ENCODE measurements at regions not wholly inside any gene's neighbourhood (a gene's known extent, or its start where the extent isn't known, plus 50 kb on each side); places are given as distances from the start of the nearest gene placed in this dataset.

- TF ChIP-seq REST (IDR thresholded peaks at IDR 0.05; ENCODE audit: low read depth) (no peak), RAD21 (IDR thresholded peaks at IDR 0.05; ENCODE audit: low read depth) (no peak)
Observed at GRCh38 chr5:15366676-15367391, 133.1 kb upstream of the FBXL7 start.

Measured in Ishikawa (cell line).